ENCODE measurements at regions not wholly inside any gene's neighbourhood (a gene's known extent, or its start where the extent isn't known, plus 50 kb on each side); places are given as distances from the start of the nearest gene placed in this dataset.
"Not testable (repeated sequence)": the region's sequence is repeated elsewhere in the genome, so short reads cannot be mapped to it uniquely, and the experiment has no call there.

DNA sequence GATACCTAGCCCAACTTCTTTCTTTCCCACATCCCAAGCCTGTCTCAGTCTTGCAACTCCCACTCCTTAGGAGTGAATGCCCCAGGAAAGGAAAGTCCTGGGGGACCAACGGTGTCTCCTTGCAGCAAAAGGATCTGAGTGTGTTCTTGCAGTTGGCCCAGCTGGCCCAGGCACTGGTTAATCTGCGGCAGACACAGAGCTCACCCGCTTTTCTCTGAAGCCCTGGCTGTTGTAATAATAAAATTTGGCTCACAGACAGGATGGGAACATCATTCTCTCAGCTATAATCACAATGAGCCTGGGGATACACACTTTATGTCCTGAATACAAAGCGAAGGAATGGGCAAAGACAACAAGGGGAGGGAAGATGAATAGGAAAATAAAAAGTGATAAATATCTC lies 185.6 kb upstream of the ADRA1D start:
- H3K4me3 ChIP-seq (ENCODE audit: low read length), result no peak overlapping the region
- no peaks in the 10 kb centered on the region for H3K9me3 ChIP-seq (ENCODE audit: low read length)
- no peaks in the 10 kb centered on the region for H4K20me1 ChIP-seq (ENCODE audit: insufficient read depth)
- H2AFZ ChIP-seq (ENCODE audit: low read depth, low read length), result no peak overlapping the region
- H3K79me2 ChIP-seq (replicated peaks; ENCODE audit: insufficient read depth, low read length), result no peaks in the 10 kb centered on the region
- no peaks in the 10 kb centered on the region for H3K36me3 ChIP-seq (ENCODE audit: insufficient read depth, low read length)
- no peaks in the 10 kb centered on the region for H3K27me3 ChIP-seq (ENCODE audit: insufficient read depth, low read depth, low read length)
- no peak overlapping the region for H3K27ac ChIP-seq (ENCODE audit: low read length)
- no peak overlapping the region for H3K9ac ChIP-seq (ENCODE audit: low read length)
- H3F3A ChIP-seq (ENCODE audit: insufficient read depth, low read length, poor library complexity, severe bottlenecking), result no peaks in the 10 kb centered on the region
- TF ChIP-seq RAD21 (conservative IDR thresholded peaks at IDR 0.05), result no peak
- TF ChIP-seq MXI1 (conservative IDR thresholded peaks at IDR 0.05; ENCODE audit: poor library complexity, severe bottlenecking), result no peak
- TF ChIP-seq, protein P1, sequence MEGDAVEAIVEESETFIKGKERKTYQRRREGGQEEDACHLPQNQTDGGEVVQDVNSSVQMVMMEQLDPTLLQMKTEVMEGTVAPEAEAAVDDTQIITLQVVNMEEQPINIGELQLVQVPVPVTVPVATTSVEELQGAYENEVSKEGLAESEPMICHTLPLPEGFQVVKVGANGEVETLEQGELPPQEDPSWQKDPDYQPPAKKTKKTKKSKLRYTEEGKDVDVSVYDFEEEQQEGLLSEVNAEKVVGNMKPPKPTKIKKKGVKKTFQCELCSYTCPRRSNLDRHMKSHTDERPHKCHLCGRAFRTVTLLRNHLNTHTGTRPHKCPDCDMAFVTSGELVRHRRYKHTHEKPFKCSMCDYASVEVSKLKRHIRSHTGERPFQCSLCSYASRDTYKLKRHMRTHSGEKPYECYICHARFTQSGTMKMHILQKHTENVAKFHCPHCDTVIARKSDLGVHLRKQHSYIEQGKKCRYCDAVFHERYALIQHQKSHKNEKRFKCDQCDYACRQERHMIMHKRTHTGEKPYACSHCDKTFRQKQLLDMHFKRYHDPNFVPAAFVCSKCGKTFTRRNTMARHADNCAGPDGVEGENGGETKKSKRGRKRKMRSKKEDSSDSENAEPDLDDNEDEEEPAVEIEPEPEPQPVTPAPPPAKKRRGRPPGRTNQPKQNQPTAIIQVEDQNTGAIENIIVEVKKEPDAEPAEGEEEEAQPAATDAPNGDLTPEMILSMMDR (IDR thresholded peaks at IDR 0.05; ENCODE audit: poor library complexity, severe bottlenecking), result no peak
- TF ChIP-seq, protein P2, sequence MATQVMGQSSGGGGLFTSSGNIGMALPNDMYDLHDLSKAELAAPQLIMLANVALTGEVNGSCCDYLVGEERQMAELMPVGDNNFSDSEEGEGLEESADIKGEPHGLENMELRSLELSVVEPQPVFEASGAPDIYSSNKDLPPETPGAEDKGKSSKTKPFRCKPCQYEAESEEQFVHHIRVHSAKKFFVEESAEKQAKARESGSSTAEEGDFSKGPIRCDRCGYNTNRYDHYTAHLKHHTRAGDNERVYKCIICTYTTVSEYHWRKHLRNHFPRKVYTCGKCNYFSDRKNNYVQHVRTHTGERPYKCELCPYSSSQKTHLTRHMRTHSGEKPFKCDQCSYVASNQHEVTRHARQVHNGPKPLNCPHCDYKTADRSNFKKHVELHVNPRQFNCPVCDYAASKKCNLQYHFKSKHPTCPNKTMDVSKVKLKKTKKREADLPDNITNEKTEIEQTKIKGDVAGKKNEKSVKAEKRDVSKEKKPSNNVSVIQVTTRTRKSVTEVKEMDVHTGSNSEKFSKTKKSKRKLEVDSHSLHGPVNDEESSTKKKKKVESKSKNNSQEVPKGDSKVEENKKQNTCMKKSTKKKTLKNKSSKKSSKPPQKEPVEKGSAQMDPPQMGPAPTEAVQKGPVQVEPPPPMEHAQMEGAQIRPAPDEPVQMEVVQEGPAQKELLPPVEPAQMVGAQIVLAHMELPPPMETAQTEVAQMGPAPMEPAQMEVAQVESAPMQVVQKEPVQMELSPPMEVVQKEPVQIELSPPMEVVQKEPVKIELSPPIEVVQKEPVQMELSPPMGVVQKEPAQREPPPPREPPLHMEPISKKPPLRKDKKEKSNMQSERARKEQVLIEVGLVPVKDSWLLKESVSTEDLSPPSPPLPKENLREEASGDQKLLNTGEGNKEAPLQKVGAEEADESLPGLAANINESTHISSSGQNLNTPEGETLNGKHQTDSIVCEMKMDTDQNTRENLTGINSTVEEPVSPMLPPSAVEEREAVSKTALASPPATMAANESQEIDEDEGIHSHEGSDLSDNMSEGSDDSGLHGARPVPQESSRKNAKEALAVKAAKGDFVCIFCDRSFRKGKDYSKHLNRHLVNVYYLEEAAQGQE (IDR thresholded peaks at IDR 0.05; ENCODE audit: borderline replicate concordance), result no peak
- no peak for TF ChIP-seq TAF1 (IDR thresholded peaks at IDR 0.05; ENCODE audit: low read depth)
- TF ChIP-seq POLR2AphosphoS5 (IDR thresholded peaks at IDR 0.05), result no peak
- TF ChIP-seq SMC3 (conservative IDR thresholded peaks at IDR 0.05; ENCODE audit: poor library complexity), result no peak
- no peak for TF ChIP-seq EZH2 (IDR thresholded peaks at IDR 0.05; ENCODE audit: borderline replicate concordance, insufficient read depth, low read length, poor library complexity, severe bottlenecking)
- no peak for TF ChIP-seq EP300 (conservative IDR thresholded peaks at IDR 0.05; ENCODE audit: poor library complexity, severe bottlenecking)
- no peak overlapping the region for H3K4me2 ChIP-seq (ENCODE audit: low read length)
- no peaks in the 10 kb centered on the region for H3K9me2 ChIP-seq (ENCODE audit: insufficient read depth, low read length)

DNA sequence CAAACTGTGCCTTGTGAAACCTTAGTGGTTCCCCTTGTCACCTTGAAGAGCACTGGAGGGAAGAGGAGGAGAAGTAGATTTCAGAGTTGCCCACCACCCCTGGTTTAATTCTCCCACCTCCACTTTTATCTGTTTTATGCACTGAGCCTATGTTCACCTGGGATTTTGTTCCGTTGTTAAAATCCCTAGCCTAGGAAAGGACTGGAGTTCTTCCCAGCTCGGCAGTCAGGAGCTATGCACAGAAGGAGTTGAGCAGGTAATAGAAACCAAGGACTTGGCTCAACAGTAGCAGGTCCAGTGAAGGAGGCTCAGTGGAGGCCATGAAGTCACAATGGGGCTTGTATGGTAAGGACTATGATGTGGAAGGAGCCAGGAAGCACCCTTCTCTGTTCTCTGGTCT lies 182.4 kb upstream of the ADRA1D start:
- H3K4me3 ChIP-seq (ENCODE audit: low read length), result no peak overlapping the region
- H3K27me3 ChIP-seq (ENCODE audit: insufficient read depth, low read depth, low read length), result no peaks in the 10 kb centered on the region
- H3K9me2 ChIP-seq (ENCODE audit: insufficient read depth, low read length), result no peaks in the 10 kb centered on the region
- no peak overlapping the region for H3K9ac ChIP-seq (ENCODE audit: low read length)
- no peak overlapping the region for H2AFZ ChIP-seq (ENCODE audit: low read depth, low read length)
- H3K79me2 ChIP-seq (replicated peaks; ENCODE audit: insufficient read depth, low read length), result no peaks in the 10 kb centered on the region
- no peaks in the 10 kb centered on the region for H3K9me3 ChIP-seq (ENCODE audit: low read length)
- H3K27ac ChIP-seq (ENCODE audit: low read length), result no peak overlapping the region
- no peak for TF ChIP-seq POLR2AphosphoS5 (IDR thresholded peaks at IDR 0.05)
- TF ChIP-seq MXI1 (conservative IDR thresholded peaks at IDR 0.05; ENCODE audit: poor library complexity, severe bottlenecking), result no peak
- H3F3A ChIP-seq (ENCODE audit: insufficient read depth, low read length, poor library complexity, severe bottlenecking), result no peaks in the 10 kb centered on the region
- H3K36me3 ChIP-seq (ENCODE audit: insufficient read depth, low read length), result no peaks in the 10 kb centered on the region
- H3K4me2 ChIP-seq (ENCODE audit: low read length), result no peak overlapping the region
- no peaks in the 10 kb centered on the region for H4K20me1 ChIP-seq (ENCODE audit: insufficient read depth)

DNA sequence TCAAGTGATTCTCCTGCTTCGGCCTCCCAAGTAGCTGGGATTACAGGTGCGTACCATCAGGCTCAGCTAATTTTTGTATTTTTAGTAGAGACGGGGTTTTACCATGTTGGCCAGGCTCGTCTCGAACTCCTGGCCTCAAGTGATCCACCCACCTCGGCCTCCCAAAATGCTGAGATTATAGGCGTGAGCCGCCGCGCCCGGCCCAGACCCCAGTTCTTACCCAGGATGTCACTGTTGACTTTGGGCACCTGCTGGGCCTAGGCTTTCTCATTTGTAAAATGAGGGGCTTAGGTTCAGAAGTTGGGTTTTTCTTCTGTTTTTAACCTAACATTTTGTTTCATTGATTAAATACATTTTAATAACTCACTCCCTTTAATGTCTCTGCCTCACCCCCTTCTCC lies 181.7 kb upstream of the ADRA1D start:
- H3K9ac ChIP-seq (ENCODE audit: low read length); H3K27ac ChIP-seq (ENCODE audit: low read length); H3K27me3 ChIP-seq (ENCODE audit: insufficient read depth, low read depth, low read length); H2AFZ ChIP-seq (ENCODE audit: low read depth, low read length); H3K4me2 ChIP-seq (ENCODE audit: low read length); H4K20me1 ChIP-seq (ENCODE audit: insufficient read depth); H3K36me3 ChIP-seq (ENCODE audit: insufficient read depth, low read length); H3K4me3 ChIP-seq (ENCODE audit: low read length); H3K9me3 ChIP-seq (ENCODE audit: low read length); H3K79me2 ChIP-seq (replicated peaks; ENCODE audit: insufficient read depth, low read length); H3F3A ChIP-seq (ENCODE audit: insufficient read depth, low read length, poor library complexity, severe bottlenecking); H3K9me2 ChIP-seq (ENCODE audit: insufficient read depth, low read length): not testable (repeated sequence)
